ENCODE measurements at regions not wholly inside any gene's neighbourhood (a gene's known extent, or its start where the extent isn't known, plus 50 kb on each side); places are given as distances from the start of the nearest gene placed in this dataset.

GRCh38 chr12:60926256-60926655, 1330.4 kb downstream of the SLC16A7 start:
- intact Hi-C loops (cut with micrococcal nuclease) = no loop called here
- no peaks in the 10 kb centered on the region for H3K79me2 ChIP-seq (ENCODE audit: insufficient read depth, low read length)
- Mint-ChIP-seq H3K9me3 (peaks cover 0 to 3% (median 0%) of the 10 kb centered on the region in 7 donors), H3K4me1 (no peaks in the 10 kb centered on the region), H3K4me3 (no peak overlapping the region), H3K27ac (no peak overlapping the region), H3K27me3 (ENCODE audit: low read depth in 3 of 3) (no peaks in the 10 kb centered on the region), H3K36me3 (no peaks in the 10 kb centered on the region)
- H3K9ac ChIP-seq (ENCODE audit: insufficient read depth, low read length, poor library complexity, severe bottlenecking) = no peak overlapping the region
- no peaks in the 10 kb centered on the region for H4K20me1 ChIP-seq (ENCODE audit: insufficient read depth, low read length)
- DNase-seq = no peak
- no peak overlapping the region for H3K4me2 ChIP-seq (replicated peaks; ENCODE audit: extremely low read depth, low read length, poor library complexity, severe bottlenecking)
- no peak overlapping the region for H3K27ac ChIP-seq (ENCODE audit: low read depth in 1 of 2, low read length in 2 of 2)
- H3K9me3 ChIP-seq (replicated peaks in 1 of 2; ENCODE audit: control insufficient read depth in 1 of 2, insufficient read depth in 1 of 2, low read length in 2 of 2) = no peaks in the 10 kb centered on the region
- no peaks in the 10 kb centered on the region for H3K36me3 ChIP-seq (replicated peaks in 1 of 2; ENCODE audit: control insufficient read depth in 1 of 2, insufficient read depth in 2 of 2, low read length in 2 of 2)
- H3K27me3 ChIP-seq (ENCODE audit: control insufficient read depth in 2 of 2, insufficient read depth in 2 of 2, low read length in 2 of 2) = no peaks in the 10 kb centered on the region
- no peak overlapping the region for H2AFZ ChIP-seq (ENCODE audit: insufficient read depth, low read depth, low read length, poor library complexity, severe bottlenecking)
- WGBS (ENCODE audit: insufficient coverage) = no CpG with 5 or more reads among the region's 1 CpG
- H3K4me3 ChIP-seq (replicated peaks in 1 of 3; ENCODE audit: low read depth in 2 of 3, low read length in 3 of 3) = no peak overlapping the region
- TF ChIP-seq CTCF (IDR thresholded peaks at IDR 0.05) = no peak
- no peaks in the 10 kb centered on the region for H3K4me1 ChIP-seq (ENCODE audit: control insufficient read depth in 1 of 2, insufficient read depth in 2 of 2, low read length in 2 of 2)

GRCh38 chr12:60930151-60930550, 1330.1 kb upstream of the USP15 start:
- Histone ChIP-seq H3K36me3 (replicated peaks in 1 of 2; ENCODE audit: control insufficient read depth in 1 of 2, insufficient read depth in 2 of 2, low read length in 2 of 2) (no peaks in the 10 kb centered on the region), H3K9me3 (replicated peaks in 1 of 2; ENCODE audit: control insufficient read depth in 1 of 2, insufficient read depth in 1 of 2, low read length in 2 of 2) (peaks cover 0 to 7% of the 10 kb centered on the region in 2 donors), H4K20me1 (ENCODE audit: insufficient read depth, low read length) (no peaks in the 10 kb centered on the region), H3K4me3 (replicated peaks in 1 of 3; ENCODE audit: low read depth in 2 of 3, low read length in 3 of 3) (no peak overlapping the region), H3K79me2 (ENCODE audit: insufficient read depth, low read length) (no peaks in the 10 kb centered on the region), H3K9ac (ENCODE audit: insufficient read depth, low read length, poor library complexity, severe bottlenecking) (no peak overlapping the region), H2AFZ (ENCODE audit: insufficient read depth, low read depth, low read length, poor library complexity, severe bottlenecking) (no peak overlapping the region), H3K27ac (ENCODE audit: low read depth in 1 of 2, low read length in 2 of 2) (no peak overlapping the region), H3K27me3 (ENCODE audit: control insufficient read depth in 2 of 2, insufficient read depth in 2 of 2, low read length in 2 of 2) (no peaks in the 10 kb centered on the region), H3K4me2 (replicated peaks; ENCODE audit: extremely low read depth, low read length, poor library complexity, severe bottlenecking) (no peak overlapping the region), H3K4me1 (ENCODE audit: control insufficient read depth in 1 of 2, insufficient read depth in 2 of 2, low read length in 2 of 2) (no peaks in the 10 kb centered on the region)
- Mint-ChIP-seq H3K27me3 (ENCODE audit: low read depth in 3 of 3) (no peaks in the 10 kb centered on the region), H3K27ac (no peak overlapping the region), H3K4me1 (no peaks in the 10 kb centered on the region), H3K9me3 (peaks cover 2 to 11% (median 4%) of the 10 kb centered on the region in 7 donors), H3K4me3 (no peak overlapping the region), H3K36me3 (no peaks in the 10 kb centered on the region)
- no peak for TF ChIP-seq CTCF (IDR thresholded peaks at IDR 0.05)
- intact Hi-C loops (cut with micrococcal nuclease) = no loop called here
- DNase-seq = no peak

Measured in CD14-positive monocyte (primary cell).